NK-92 treated with Interleukin-12 subunit alpha and Interleukin-12 subunit beta, amount 100 ng/mL, for 24 hours (cell line): ENCODE measurements at regions not wholly inside any gene's neighbourhood (a gene's known extent, or its start where the extent isn't known, plus 50 kb on each side); places are given as distances from the start of the nearest gene placed in this dataset.

Source experiments
- DNase-seq: peaks from one replicate; lab custom pipeline; 2025; lab: John Stamatoyannopoulos, UW

- no peak for DNase-seq
Measured at GRCh38 chr13:105445796-105446195, 1089.7 kb downstream of the EFNB2 start.

- no peak for DNase-seq
Measured at GRCh38 chr13:105442949-105443699, 1092.3 kb downstream of the EFNB2 start.

- no peak for DNase-seq
Measured at GRCh38 chr13:105442040-105442439, 1093.4 kb downstream of the EFNB2 start.

- DNase-seq = no peak
Measured at GRCh38 chr13:105441051-105441750, 1094.3 kb downstream of the EFNB2 start.

GRCh38 chr13:105436943-105437342 is 1098.5 kb downstream of the EFNB2 start:
- no peak for DNase-seq

- no peak for DNase-seq
Measured at GRCh38 chr13:105432438-105432837, 1103.0 kb downstream of the EFNB2 start.

- DNase-seq = no peak
Measured at GRCh38 chr13:105428811-105429210, 1106.7 kb downstream of the EFNB2 start.

GRCh38 chr13:105426441-105426840 is 1109.0 kb downstream of the EFNB2 start:
- DNase-seq = no peak

- no peak for DNase-seq
Measured at GRCh38 chr13:105414639-105415038, 1120.8 kb downstream of the EFNB2 start.

GRCh38 chr13:105412171-105412570 is 1123.3 kb downstream of the EFNB2 start:
- DNase-seq = no peak

GRCh38 chr13:105410602-105411001 is 1124.9 kb downstream of the EFNB2 start:
- no peak for DNase-seq

- DNase-seq = no peak
Measured at GRCh38 chr13:105406551-105406950, 1128.9 kb downstream of the EFNB2 start.

GRCh38 chr13:105403086-105403485 is 1132.4 kb downstream of the EFNB2 start:
- no peak for DNase-seq

GRCh38 chr13:105395041-105395440 is 1140.4 kb downstream of the EFNB2 start:
- DNase-seq = no peak

GRCh38 chr13:105389373-105389772 is 1146.1 kb downstream of the EFNB2 start:
- no peak for DNase-seq

- no peak for DNase-seq
Measured at GRCh38 chr13:105377452-105377851, 1158.0 kb downstream of the EFNB2 start.

- no peak for DNase-seq
Measured at GRCh38 chr13:105370011-105370650, 1165.3 kb downstream of the EFNB2 start.

GRCh38 chr13:105368781-105369180 is 1166.7 kb downstream of the EFNB2 start:
- DNase-seq = no peak

GRCh38 chr13:105365831-105366230 is 1169.6 kb downstream of the EFNB2 start:
- no peak for DNase-seq

GRCh38 chr13:105365021-105365550 is 1170.4 kb downstream of the EFNB2 start:
- DNase-seq = no peak

GRCh38 chr13:105364191-105364590 is 1171.3 kb downstream of the EFNB2 start:
- DNase-seq = no peak

GRCh38 chr13:105363261-105364190 is 1171.9 kb downstream of the EFNB2 start:
- DNase-seq = no peak
